GM23338 (cell line): ENCODE measurements at regions not wholly inside any gene's neighbourhood (a gene's known extent, or its start where the extent isn't known, plus 50 kb on each side); places are given as distances from the start of the nearest gene placed in this dataset.

Experiments
- EZH2 ChIP-seq: fragments of 200-600 bp; sonication (generic); IDR thresholded peaks from one replicate; pipeline ENCODE4 v1.8.0; 2017; ENCODE audit warnings: antibody characterized with exemption, mild to moderate bottlenecking, low read depth; ENCODE audit not compliant: unreplicated experiment
- JUNB ChIP-seq: IDR thresholded peaks from one replicate; pipeline ENCODE4 v1.6.1; 2016; ENCODE audit warnings: antibody characterized with exemption; ENCODE audit not compliant: unreplicated experiment
- NANOG ChIP-seq: IDR thresholded peaks from 2 replicates; pipeline ENCODE4 v1.6.1; 2016; ENCODE audit warnings: antibody characterized with exemption, borderline replicate concordance
- POLR2AphosphoS5 ChIP-seq: IDR thresholded peaks from 2 replicates; pipeline ENCODE4 v1.6.1; 2016; ENCODE audit warnings: antibody characterized with exemption, low read depth
- TF ChIP-seq, protein P1 (sequence below), 2 experiments: fragments of 200-600 bp in 1 of 2; sonication (generic) in 1 of 2; conservative IDR thresholded peaks; 2 replicates each; pipeline versions ENCODE4 v1.5.1 to v1.6.1; 2016 to 2017; ENCODE audit warnings: antibody characterized with exemption in 2 of 2, low read depth in 2 of 2, mild to moderate bottlenecking in 2 of 2, moderate library complexity in 1 of 2

DNA sequence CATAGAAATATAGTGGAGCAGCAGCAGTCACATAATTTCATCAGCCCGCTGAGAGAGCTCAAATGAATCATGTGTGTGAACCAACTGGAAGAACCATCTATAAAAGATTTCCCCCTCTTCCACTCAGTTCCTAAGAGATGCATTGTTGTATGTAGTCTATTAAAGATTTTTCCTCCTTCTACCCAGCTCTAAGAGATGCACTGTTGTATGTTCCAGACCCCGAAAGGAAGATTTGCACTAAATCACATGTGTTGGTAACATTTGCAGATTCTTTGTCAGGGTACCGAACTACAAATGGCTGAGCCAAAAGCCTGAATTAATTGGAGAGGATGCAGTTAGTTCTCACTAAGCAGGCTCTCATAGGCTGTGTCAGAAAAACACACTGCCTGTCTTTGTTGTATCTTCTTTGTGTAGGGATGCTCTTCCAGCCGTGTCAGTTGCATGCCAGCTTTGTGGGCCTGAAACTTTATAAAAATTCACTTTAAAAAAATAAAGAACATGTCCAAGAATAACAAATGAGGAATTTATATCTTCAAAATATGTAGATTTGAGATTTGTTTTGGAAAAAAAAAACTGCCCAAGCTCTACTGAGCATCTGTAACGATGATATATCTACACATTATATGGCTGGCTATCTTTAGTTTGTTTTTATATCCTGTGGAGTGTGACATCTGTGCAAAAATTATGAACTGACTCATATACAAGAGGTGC is 223.1 kb downstream of the MZT1 start:
- TF ChIP-seq EZH2 (no peak), POLR2AphosphoS5 (no peak), JUNB (no peak), NANOG (no peak)
- TF ChIP-seq, protein P1, sequence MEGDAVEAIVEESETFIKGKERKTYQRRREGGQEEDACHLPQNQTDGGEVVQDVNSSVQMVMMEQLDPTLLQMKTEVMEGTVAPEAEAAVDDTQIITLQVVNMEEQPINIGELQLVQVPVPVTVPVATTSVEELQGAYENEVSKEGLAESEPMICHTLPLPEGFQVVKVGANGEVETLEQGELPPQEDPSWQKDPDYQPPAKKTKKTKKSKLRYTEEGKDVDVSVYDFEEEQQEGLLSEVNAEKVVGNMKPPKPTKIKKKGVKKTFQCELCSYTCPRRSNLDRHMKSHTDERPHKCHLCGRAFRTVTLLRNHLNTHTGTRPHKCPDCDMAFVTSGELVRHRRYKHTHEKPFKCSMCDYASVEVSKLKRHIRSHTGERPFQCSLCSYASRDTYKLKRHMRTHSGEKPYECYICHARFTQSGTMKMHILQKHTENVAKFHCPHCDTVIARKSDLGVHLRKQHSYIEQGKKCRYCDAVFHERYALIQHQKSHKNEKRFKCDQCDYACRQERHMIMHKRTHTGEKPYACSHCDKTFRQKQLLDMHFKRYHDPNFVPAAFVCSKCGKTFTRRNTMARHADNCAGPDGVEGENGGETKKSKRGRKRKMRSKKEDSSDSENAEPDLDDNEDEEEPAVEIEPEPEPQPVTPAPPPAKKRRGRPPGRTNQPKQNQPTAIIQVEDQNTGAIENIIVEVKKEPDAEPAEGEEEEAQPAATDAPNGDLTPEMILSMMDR (conservative IDR thresholded peaks at IDR 0.05; ENCODE audit: low read depth in 2 of 2), result no peak
